Endothelial cell of umbilical vein (primary cell): ENCODE measurements at regions not wholly inside any gene's neighbourhood (a gene's known extent, or its start where the extent isn't known, plus 50 kb on each side); places are given as distances from the start of the nearest gene placed in this dataset.

ENCODE experiments used
- EZH2 ChIP-seq: IDR thresholded peaks from 2 replicates; pipeline ENCODE4 v1.6.1; 2012; ENCODE audit warnings: borderline replicate concordance, low read depth, mild to moderate bottlenecking, moderate library complexity, low read length, inconsistent platforms; ENCODE audit not compliant: severe bottlenecking
- POLR2A ChIP-seq: IDR thresholded peaks from 2 replicates; pipeline ENCODE4 v1.6.1; 2012; ENCODE audit warnings: low read depth, mild to moderate bottlenecking, control low read depth, low read length
- POLR2AphosphoS5 ChIP-seq: IDR thresholded peaks from 2 replicates; pipeline ENCODE4 v1.6.1; 2012; ENCODE audit warnings: low read depth, mild to moderate bottlenecking, control low read depth, low read length, moderate library complexity; ENCODE audit not compliant: insufficient read depth
- TF ChIP-seq, protein P1 (sequence below), 2 donors: IDR thresholded peaks; 1 replicate in 1 of 2; 2 replicates in 1 of 2; pipeline ENCODE4 v1.5.1; 2011; ENCODE audit warnings: low read length in 2 of 2, mild to moderate bottlenecking in 2 of 2, moderate library complexity in 2 of 2, control low read depth in 1 of 2, inconsistent platforms in 1 of 2, low read depth in 1 of 2; ENCODE audit not compliant: insufficient read depth in 1 of 2; ENCODE audit errors: extremely low read depth in 1 of 2

DNA sequence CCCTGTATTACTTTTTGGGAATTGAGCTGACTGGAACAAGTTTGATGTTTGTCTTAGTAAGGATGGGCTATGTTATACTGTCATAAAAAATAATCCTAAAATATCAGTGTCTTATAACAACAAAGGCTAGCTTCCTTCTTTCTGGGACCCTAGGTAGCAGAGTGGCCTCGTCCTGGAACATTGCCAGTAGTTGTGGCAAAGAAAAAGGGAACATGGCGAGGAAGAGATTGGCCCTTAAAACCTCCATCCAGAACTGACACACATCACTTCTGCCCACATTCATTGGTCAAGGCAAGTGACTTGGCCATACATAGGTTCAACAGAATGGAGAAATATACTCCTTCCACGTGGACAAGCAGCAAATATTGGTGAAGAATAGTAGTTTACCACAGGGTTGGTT lies 287.9 kb downstream of the PPP1R2C start:
- no peak for TF ChIP-seq POLR2AphosphoS5
- TF ChIP-seq, protein P1, sequence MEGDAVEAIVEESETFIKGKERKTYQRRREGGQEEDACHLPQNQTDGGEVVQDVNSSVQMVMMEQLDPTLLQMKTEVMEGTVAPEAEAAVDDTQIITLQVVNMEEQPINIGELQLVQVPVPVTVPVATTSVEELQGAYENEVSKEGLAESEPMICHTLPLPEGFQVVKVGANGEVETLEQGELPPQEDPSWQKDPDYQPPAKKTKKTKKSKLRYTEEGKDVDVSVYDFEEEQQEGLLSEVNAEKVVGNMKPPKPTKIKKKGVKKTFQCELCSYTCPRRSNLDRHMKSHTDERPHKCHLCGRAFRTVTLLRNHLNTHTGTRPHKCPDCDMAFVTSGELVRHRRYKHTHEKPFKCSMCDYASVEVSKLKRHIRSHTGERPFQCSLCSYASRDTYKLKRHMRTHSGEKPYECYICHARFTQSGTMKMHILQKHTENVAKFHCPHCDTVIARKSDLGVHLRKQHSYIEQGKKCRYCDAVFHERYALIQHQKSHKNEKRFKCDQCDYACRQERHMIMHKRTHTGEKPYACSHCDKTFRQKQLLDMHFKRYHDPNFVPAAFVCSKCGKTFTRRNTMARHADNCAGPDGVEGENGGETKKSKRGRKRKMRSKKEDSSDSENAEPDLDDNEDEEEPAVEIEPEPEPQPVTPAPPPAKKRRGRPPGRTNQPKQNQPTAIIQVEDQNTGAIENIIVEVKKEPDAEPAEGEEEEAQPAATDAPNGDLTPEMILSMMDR (IDR thresholded peaks at IDR 0.05; ENCODE audit: extremely low read depth in 1 of 2, insufficient read depth in 1 of 2, low read depth in 1 of 2, low read length in 2 of 2): no peak
- no peak for TF ChIP-seq EZH2
- TF ChIP-seq POLR2A: no peak
